Brain microvascular endothelial cell (primary cell): ENCODE measurements at regions not wholly inside any gene's neighbourhood (a gene's known extent, or its start where the extent isn't known, plus 50 kb on each side); places are given as distances from the start of the nearest gene placed in this dataset.
"Not testable (repeated sequence)": the region's sequence is repeated elsewhere in the genome, so short reads cannot be mapped to it uniquely, and the experiment has no call there.

Experiments used
- DNase-seq: peaks from one replicate; pipeline ENCODE4 v3.0.0-alpha.2; 2020
- H3K27ac ChIP-seq: fragments of 250-450 bp; sonication (Bioruptor Pico); 2 replicates; pipeline ENCODE4 v1.5.1; 2020; ENCODE audit warnings: mild to moderate bottlenecking, moderate library complexity
- H3K27me3 ChIP-seq: fragments of 250-450 bp; sonication (Bioruptor Pico); replicated peaks from 2 replicates; pipeline ENCODE4 v1.5.1; 2020; ENCODE audit warnings: mild to moderate bottlenecking
- H3K36me3 ChIP-seq: fragments of 250-450 bp; sonication (Bioruptor Pico); replicated peaks from 2 replicates; pipeline ENCODE4 v1.5.1; 2020; ENCODE audit warnings: mild to moderate bottlenecking
- H3K4me3 ChIP-seq: 2 replicates; pipeline ENCODE4 v1.5.1; 2011; ENCODE audit warnings: low read depth, mild to moderate bottlenecking, control low read depth, low read length, moderate library complexity
- CTCF ChIP-seq: IDR thresholded peaks from 2 replicates; pipeline ENCODE4 v1.5.1; 2011; ENCODE audit warnings: low read depth, mild to moderate bottlenecking, moderate library complexity, low read length, control low read depth, inconsistent platforms; ENCODE audit errors: missing control alignments
- in situ Hi-C: cut with HindIII; loops from 2 replicates; pipeline ENCODE4 v1.10.0; 2017; ENCODE audit warnings: low sequenced_read_pairs, low pct_ligation_motif_present

GRCh38 chr4:169841776-169842175 lies 84.0 kb upstream of the HPF1 start:
- no peak for DNase-seq
- no peak for TF ChIP-seq CTCF
- H3K27ac ChIP-seq, result no peak overlapping the region
- H3K36me3 ChIP-seq, result no peaks in the 10 kb centered on the region
- H3K27me3 ChIP-seq, result no peaks in the 10 kb centered on the region
- in situ Hi-C loops, result no loop called here
- no peak overlapping the region for H3K4me3 ChIP-seq

DNA sequence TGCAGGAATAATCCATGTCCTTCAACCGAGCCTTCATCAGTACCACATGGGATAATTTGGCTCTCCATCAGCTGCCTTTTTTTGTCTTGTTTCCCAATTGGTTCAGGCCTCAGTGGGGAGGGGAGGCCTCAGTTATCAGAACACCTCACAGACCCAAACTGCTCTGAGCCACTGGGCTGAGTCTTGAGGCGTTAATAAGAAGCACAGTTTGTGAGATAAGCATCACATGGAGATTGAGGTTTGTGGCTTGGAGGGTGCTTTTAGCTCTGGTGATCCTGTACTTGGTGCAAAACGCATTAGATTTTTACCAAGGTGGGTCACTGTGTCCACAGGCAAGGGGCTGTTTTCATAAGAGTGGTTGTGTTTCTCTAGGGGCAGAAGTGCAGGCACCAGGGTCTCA lies 82.8 kb upstream of the HPF1 start:
- no peaks in the 10 kb centered on the region for H3K27me3 ChIP-seq
- no peak for DNase-seq
- H3K36me3 ChIP-seq, result no peaks in the 10 kb centered on the region
- no peak overlapping the region for H3K27ac ChIP-seq
- H3K4me3 ChIP-seq, result no peak overlapping the region
- TF ChIP-seq CTCF, result no peak
- in situ Hi-C loops, result no loop called here

DNA sequence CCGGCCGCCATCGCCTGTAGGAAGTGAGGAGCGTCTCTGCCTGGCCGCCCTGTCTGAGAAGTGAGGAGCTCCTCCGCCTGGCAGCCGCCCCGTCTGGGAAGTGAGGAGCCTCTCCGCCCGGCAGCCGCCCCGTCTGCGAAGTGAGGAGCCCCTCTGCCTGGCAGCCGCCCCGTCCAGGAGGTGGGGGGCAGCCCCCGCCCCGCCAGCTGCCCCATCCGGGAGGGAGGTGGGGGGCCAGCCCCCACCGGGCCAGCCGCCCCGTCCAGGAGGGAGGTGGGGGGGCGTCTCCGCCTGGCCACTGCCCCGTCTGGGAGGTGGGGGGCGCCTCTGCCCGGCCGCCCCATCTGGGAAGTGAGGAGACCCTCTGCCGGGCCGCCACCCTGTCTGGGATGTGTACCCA lies 70.6 kb upstream of the HPF1 start:
- H3K27me3 ChIP-seq, DNase-seq, H3K36me3 ChIP-seq, H3K4me3 ChIP-seq, H3K27ac ChIP-seq, in situ Hi-C loops: not testable (repeated sequence)

- H3K27ac ChIP-seq, result no peak overlapping the region
- H3K36me3 ChIP-seq, result no peaks in the 10 kb centered on the region
- H3K27me3 ChIP-seq, result no peaks in the 10 kb centered on the region
- no peak overlapping the region for H3K4me3 ChIP-seq
- no peak for TF ChIP-seq CTCF
- DNase-seq, result no peak
- in situ Hi-C loops, result no loop called here
Observed at GRCh38 chr4:169826634-169827187, 69.0 kb upstream of the HPF1 start.

DNA sequence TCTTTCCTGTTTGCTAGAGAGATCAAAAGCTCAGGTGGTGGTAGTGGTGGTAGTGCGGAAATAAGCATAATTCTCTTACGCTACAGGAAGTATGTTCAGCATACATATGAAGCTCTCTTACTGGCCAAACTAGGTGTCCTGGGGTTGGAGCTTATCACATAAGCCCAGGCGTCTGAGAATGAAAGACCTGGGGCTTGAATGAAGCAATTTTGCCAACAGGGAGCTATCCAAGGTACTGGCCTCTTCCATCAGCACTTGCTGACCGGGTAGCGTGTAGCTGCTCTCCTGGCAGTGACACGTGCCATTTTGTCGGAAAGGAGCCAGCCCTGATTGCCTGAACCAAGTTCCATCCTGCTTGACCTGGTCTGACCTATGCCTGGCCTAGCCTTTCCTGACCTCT lies 65.9 kb upstream of the HPF1 start:
- Histone ChIP-seq H3K27me3 (no peaks in the 10 kb centered on the region), H3K4me3 (no peak overlapping the region), H3K27ac (no peak overlapping the region), H3K36me3 (no peaks in the 10 kb centered on the region)
- DNase-seq, result peak; percentile 65
- in situ Hi-C loops, result loop anchor here (25.0 kb wide), 1 partner anchor 214 kb away; the partner anchor contains the start of gene MFAP3L
- TF ChIP-seq CTCF, result no peak

DNA sequence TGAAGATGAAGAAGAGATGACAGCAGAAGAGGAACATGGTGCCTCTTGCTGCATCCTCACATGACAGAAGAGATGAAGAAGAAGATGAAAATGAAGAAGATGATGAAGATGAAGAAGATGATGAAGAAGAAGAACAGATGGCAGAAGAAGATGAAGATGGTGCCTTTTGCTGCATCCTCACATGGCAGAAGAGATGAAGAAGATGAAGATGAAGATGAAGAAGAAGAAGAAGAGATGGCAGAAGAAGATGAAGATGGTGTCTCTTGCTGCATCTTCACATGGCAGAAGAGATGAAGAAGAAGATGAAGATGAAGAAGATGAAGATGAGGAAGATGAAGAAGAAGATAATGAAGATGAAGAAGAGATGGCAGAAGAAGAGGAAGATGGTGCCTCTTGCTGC lies 63.7 kb upstream of the HPF1 start:
- in situ Hi-C loops, result loop anchor here (25.0 kb wide), 1 partner anchor 216 kb away; the partner anchor contains the start of gene MFAP3L
- no peak for TF ChIP-seq CTCF
- Histone ChIP-seq H3K36me3 (no peaks in the 10 kb centered on the region), H3K27ac (no peak overlapping the region), H3K27me3 (no peaks in the 10 kb centered on the region), H3K4me3 (no peak overlapping the region)
- DNase-seq, result no peak
